ENCODE measurements at regions not wholly inside any gene's neighbourhood (a gene's known extent, or its start where the extent isn't known, plus 50 kb on each side); places are given as distances from the start of the nearest gene placed in this dataset.
"Not testable (repeated sequence)": the region's sequence is repeated elsewhere in the genome, so short reads cannot be mapped to it uniquely, and the experiment has no call there.

GRCh38 chr6:11450037-11450436, 87.5 kb upstream of the TMEM170B start:
- Histone ChIP-seq H3K36me3 (no peaks in the 10 kb centered on the region), H3K27ac (no peak overlapping the region), H3K4me1 (no peaks in the 10 kb centered on the region), H3K9me3 (no peaks in the 10 kb centered on the region), H3K4me3 (no peak overlapping the region), H3K27me3 (no peaks in the 10 kb centered on the region)
- 81% methylated on average over 2 of the region's 2 CpGs for WGBS
- TF ChIP-seq CTCF (IDR thresholded peaks at IDR 0.05) (no peak), POLR2A (IDR thresholded peaks at IDR 0.05) (no peak), POLR2AphosphoS5 (IDR thresholded peaks at IDR 0.05) (no peak), EP300 (IDR thresholded peaks at IDR 0.05) (no peak)
- DNase-seq (ENCODE audit: low spot score in 2 of 2) = no peak

- H3K4me3 ChIP-seq = no peak overlapping the region
- H3K4me1 ChIP-seq = no peaks in the 10 kb centered on the region
- no peaks in the 10 kb centered on the region for H3K9me3 ChIP-seq
- no peak for TF ChIP-seq POLR2A (IDR thresholded peaks at IDR 0.05)
- TF ChIP-seq EP300 (IDR thresholded peaks at IDR 0.05) = no peak
- no peak for TF ChIP-seq CTCF (IDR thresholded peaks at IDR 0.05)
- no peak for TF ChIP-seq POLR2AphosphoS5 (IDR thresholded peaks at IDR 0.05)
- 71% methylated on average over 2 of the region's 2 CpGs for WGBS
- H3K27ac ChIP-seq = no peak overlapping the region
- H3K27me3 ChIP-seq = no peaks in the 10 kb centered on the region
- DNase-seq (ENCODE audit: low spot score in 2 of 2) = no peak
- H3K36me3 ChIP-seq = no peaks in the 10 kb centered on the region
Observed at GRCh38 chr6:11449408-11449807, 88.1 kb upstream of the TMEM170B start.

- DNase-seq (ENCODE audit: low spot score in 2 of 2) = no peak
- Histone ChIP-seq H3K4me1 (no peaks in the 10 kb centered on the region), H3K27me3 (no peaks in the 10 kb centered on the region), H3K27ac (no peak overlapping the region), H3K36me3 (no peaks in the 10 kb centered on the region), H3K4me3 (no peak overlapping the region), H3K9me3 (no peaks in the 10 kb centered on the region)
- TF ChIP-seq CTCF (IDR thresholded peaks at IDR 0.05) = no peak
- TF ChIP-seq POLR2A (IDR thresholded peaks at IDR 0.05) = no peak
- no peak for TF ChIP-seq EP300 (IDR thresholded peaks at IDR 0.05)
- no peak for TF ChIP-seq POLR2AphosphoS5 (IDR thresholded peaks at IDR 0.05)
Observed at GRCh38 chr6:11448038-11448437, 89.5 kb upstream of the TMEM170B start.

- Histone ChIP-seq H3K4me3 (no peak overlapping the region), H3K27ac (no peak overlapping the region), H3K9me3 (no peaks in the 10 kb centered on the region), H3K4me1 (no peaks in the 10 kb centered on the region), H3K27me3 (no peaks in the 10 kb centered on the region), H3K36me3 (no peaks in the 10 kb centered on the region)
- TF ChIP-seq CTCF (IDR thresholded peaks at IDR 0.05) = no peak
- TF ChIP-seq POLR2AphosphoS5 (IDR thresholded peaks at IDR 0.05) = no peak
- TF ChIP-seq EP300 (IDR thresholded peaks at IDR 0.05) = no peak
- TF ChIP-seq POLR2A (IDR thresholded peaks at IDR 0.05) = no peak
- no peak for DNase-seq (ENCODE audit: low spot score in 2 of 2)
- WGBS = 95% methylated on average over 1 of the region's 1 CpG
Observed at GRCh38 chr6:11447265-11447664, 90.3 kb upstream of the TMEM170B start.

GRCh38 chr6:11445146-11445545, 92.4 kb upstream of the TMEM170B start:
- TF ChIP-seq CTCF (IDR thresholded peaks at IDR 0.05) (no peak), POLR2AphosphoS5 (IDR thresholded peaks at IDR 0.05) (no peak)
- no peak overlapping the region for H3K27ac ChIP-seq

GRCh38 chr6:11443125-11443524, 94.4 kb upstream of the TMEM170B start:
- WGBS = 74% methylated on average over 1 of the region's 1 CpG
- H3K4me3 ChIP-seq; H3K9me3 ChIP-seq; H3K27me3 ChIP-seq; H3K4me1 ChIP-seq; DNase-seq (ENCODE audit: low spot score in 2 of 2); H3K27ac ChIP-seq; H3K36me3 ChIP-seq: not testable (repeated sequence)

More at GRCh38 chr6:11445146-11445545, 92.4 kb upstream of the TMEM170B start:
- H3K4me1 ChIP-seq = no peaks in the 10 kb centered on the region
- no peaks in the 10 kb centered on the region for H3K27me3 ChIP-seq
- no peaks in the 10 kb centered on the region for H3K36me3 ChIP-seq
- 94% methylated on average over 2 of the region's 2 CpGs for WGBS
- no peak overlapping the region for H3K4me3 ChIP-seq
- DNase-seq (ENCODE audit: low spot score in 2 of 2) = no peak
- H3K9me3 ChIP-seq = no peaks in the 10 kb centered on the region
